GM12878 (cell line): ENCODE measurements at regions not wholly inside any gene's neighbourhood (a gene's known extent, or its start where the extent isn't known, plus 50 kb on each side); places are given as distances from the start of the nearest gene placed in this dataset.

Experiments
- ATAC-seq: fragments of 200-7000 bp; cut with Tn5 transposase; 3 replicates; pipeline ENCODE4 v1.9.1; 2020; ENCODE audit warnings: mild to moderate bottlenecking, moderate library complexity
- BruUV-seq: library from RNA; stranded (reverse); fragments of 400-500 nt; replicated peaks from 2 replicates; lab custom pipeline; 2021; lab: Mats Ljungman, UMichigan
- CTCF ChIA-PET: fragments of 300-600 bp; sonication (Branson Sonifier 250); formaldehyde crosslinking; extraction: SDS; loops from one replicate; lab custom pipeline; 2021; ENCODE audit warnings: inconsistent platforms; lab: Yijun Ruan, JAX
- POLR2A ChIA-PET: fragments of 350-600 bp; formaldehyde crosslinking; extraction: SDS; loops from one replicate; lab custom pipeline; 2021; ENCODE audit warnings: inconsistent platforms; lab: Charles Lee
- RAD21 ChIA-PET: fragments of 300-600 bp; sonication (Branson Sonifier 250); formaldehyde crosslinking; loops from one replicate; lab custom pipeline; 2023; ENCODE audit warnings: antibody characterized with exemption; ENCODE audit not compliant: unreplicated experiment; lab: Charles Lee
- SMC1A ChIA-PET: fragments of 300-600 bp; sonication (Branson Sonifier 250); formaldehyde crosslinking; loops from one replicate; lab custom pipeline; 2023; ENCODE audit not compliant: unreplicated experiment, uncharacterized antibody; lab: Charles Lee
- DNase-seq: peaks from one replicate; pipeline ENCODE4 v3.0.0-alpha.2; 2011; ENCODE audit warnings: low read depth, low spot score
- FAIRE-seq: peaks from 3 replicates; lab custom pipeline; 2011; peaks lifted over from hg19 to GRCh38; lab: Jason Lieb, UNC
- H2AFZ ChIP-seq: 2 replicates; pipeline ENCODE4 v1.6.0; 2011; ENCODE audit warnings: low read depth, low read length, control low read depth; ENCODE audit not compliant: control insufficient read depth
- H3K27ac ChIP-seq: 2 replicates; pipeline ENCODE4 v1.5.1; 2011; ENCODE audit warnings: control low read depth; ENCODE audit not compliant: control insufficient read depth, insufficient read depth
- H3K27me3 ChIP-seq, 2 experiments: replicated peaks in 1 of 2; 2 replicates each; pipeline versions ENCODE4 v1.6.0 to v1.6.1; 2011; ENCODE audit warnings: low read length in 1 of 2; ENCODE audit not compliant: control insufficient read depth in 2 of 2, insufficient read depth in 2 of 2
- H3K36me3 ChIP-seq, 2 experiments: 2 replicates each; pipeline ENCODE4 v1.5.1; 2011; ENCODE audit warnings: low read length in 1 of 2; ENCODE audit not compliant: control insufficient read depth in 2 of 2, insufficient read depth in 2 of 2
- H3K4me1 ChIP-seq: 2 replicates; pipeline ENCODE4 v1.6.1; 2011; ENCODE audit warnings: mild to moderate bottlenecking, low read length, moderate library complexity, mixed read lengths; ENCODE audit not compliant: control insufficient read depth, insufficient read depth
- H3K4me2 ChIP-seq: 2 replicates; pipeline ENCODE4 v1.6.0; 2011; ENCODE audit warnings: control low read depth; ENCODE audit not compliant: control insufficient read depth, insufficient read depth
- H3K4me3 ChIP-seq: fragments of 200-600 bp; sonication (generic); 2 replicates; pipeline ENCODE4 v1.5.1; 2016
- H3K79me2 ChIP-seq: 2 replicates; pipeline ENCODE4 v1.6.0; 2011; ENCODE audit warnings: low read length; ENCODE audit not compliant: control insufficient read depth, insufficient read depth
- H3K9ac ChIP-seq: 2 replicates; pipeline ENCODE4 v1.8.0; 2011; ENCODE audit warnings: low read length, control low read depth, mixed read lengths; ENCODE audit not compliant: control insufficient read depth, insufficient read depth
- H3K9me3 ChIP-seq: replicated peaks from 3 replicates; pipeline ENCODE4 v1.5.1; 2011; ENCODE audit warnings: mild to moderate bottlenecking, low read length; ENCODE audit not compliant: control insufficient read depth, insufficient read depth
- H4K20me1 ChIP-seq: 2 replicates; pipeline ENCODE4 v1.6.0; 2011; ENCODE audit not compliant: control insufficient read depth, insufficient read depth
- BHLHE40 ChIP-seq, 2 experiments: fragments of 450-650 bp in 1 of 2; IDR thresholded peaks; 2 replicates each; pipeline ENCODE4 v1.6.1; 2011 to 2017; ENCODE audit warnings: low read depth in 2 of 2, borderline replicate concordance in 1 of 2, improper control_type of control experiment in 1 of 2, low read length in 1 of 2, mild to moderate bottlenecking in 1 of 2
- BRCA1 ChIP-seq: IDR thresholded peaks from 2 replicates; pipeline ENCODE4 v1.6.1; 2011; ENCODE audit warnings: low read depth, low read length, improper control_type of control experiment
- CHD4 ChIP-seq: fragments of 200-600 bp; sonication (generic); IDR thresholded peaks from 2 replicates; pipeline ENCODE4 v1.6.1; 2016; ENCODE audit warnings: mild to moderate bottlenecking
- FOS ChIP-seq: IDR thresholded peaks from 3 replicates; pipeline ENCODE4 v1.6.1; 2011; ENCODE audit warnings: borderline replicate concordance; ENCODE audit not compliant: insufficient read length; ENCODE audit errors: extremely low read depth
- GABPA ChIP-seq: IDR thresholded peaks from 2 replicates; pipeline ENCODE4 v1.6.1; 2014; ENCODE audit warnings: antibody characterized with exemption, low read depth, mild to moderate bottlenecking, inconsistent platforms
- MEF2B ChIP-seq: fragments of 450-650 bp; IDR thresholded peaks from 2 replicates; pipeline ENCODE4 v1.6.1; 2018; ENCODE audit warnings: mild to moderate bottlenecking, moderate library complexity; ENCODE audit not compliant: partially characterized antibody, poor library complexity, severe bottlenecking
- MXI1 ChIP-seq: fragments of 150-350 bp; IDR thresholded peaks from 2 replicates; pipeline ENCODE4 v1.6.1; 2011; ENCODE audit warnings: low read depth, mild to moderate bottlenecking, inconsistent platforms, low read length, improper control_type of control experiment
- MYC ChIP-seq: IDR thresholded peaks from 2 replicates; pipeline ENCODE4 v1.6.1; 2011; ENCODE audit warnings: mild to moderate bottlenecking, low read length, moderate library complexity, inconsistent platforms; ENCODE audit not compliant: insufficient read depth, insufficient replicate concordance, insufficient read length, severe bottlenecking
- NR2C1 ChIP-seq: fragments of 450-650 bp; IDR thresholded peaks from 2 replicates; pipeline ENCODE4 v1.6.1; 2017; ENCODE audit warnings: antibody characterized with exemption, mild to moderate bottlenecking, moderate library complexity
- SMC3 ChIP-seq: IDR thresholded peaks from 2 replicates; pipeline ENCODE4 v1.6.1; 2011; ENCODE audit warnings: low read length, improper control_type of control experiment, borderline replicate concordance
- ZNF207 ChIP-seq: fragments of 450-650 bp; IDR thresholded peaks from 2 replicates; pipeline ENCODE4 v1.6.1; 2014; ENCODE audit warnings: antibody characterized with exemption, mild to moderate bottlenecking, borderline replicate concordance
- WGBS: methylation state at CpG from one replicate; pipeline ENCODE4 v1.1.6; 2016; ENCODE audit warnings: low lambda C conversion rate; ENCODE audit not compliant: insufficient replicate concordance, insufficient coverage; ENCODE audit errors: missing lambda C conversion rate; 5-methylcytosine and 5-hydroxymethylcytosine counted together
- in situ Hi-C: fragments of 300-500 bp; cut with MboI; formaldehyde crosslinking; loops from 9 replicates; pipeline ENCODE4 v1.14.3; 2018; ENCODE audit warnings: mixed read lengths
- intact Hi-C: fragments of 100-400 bp; cut with micrococcal nuclease; formaldehyde crosslinking; loops from one replicate; pipeline ENCODE4 v1.14.2; 2022; ENCODE audit not compliant: unreplicated experiment
- TF ChIP-seq, protein P1 (sequence below): fragments of 450-650 bp; IDR thresholded peaks from 2 replicates; pipeline ENCODE4 v1.6.1; 2016; ENCODE audit warnings: mild to moderate bottlenecking, moderate library complexity, borderline replicate concordance
- TF ChIP-seq, protein P2 (sequence below): fragments of 450-650 bp; IDR thresholded peaks from 2 replicates; pipeline ENCODE4 v1.6.1; 2017; ENCODE audit warnings: low read depth, mild to moderate bottlenecking, moderate library complexity
- TF ChIP-seq, protein P3 (sequence below): fragments of 450-650 bp; IDR thresholded peaks from 2 replicates; pipeline ENCODE4 v1.6.1; 2018; ENCODE audit warnings: borderline replicate concordance, mild to moderate bottlenecking; ENCODE audit not compliant: partially characterized antibody
- TF ChIP-seq, protein P4 (sequence below): fragments of 450-650 bp; IDR thresholded peaks from 2 replicates; pipeline ENCODE4 v1.6.1; 2016; ENCODE audit warnings: mild to moderate bottlenecking

DNA sequence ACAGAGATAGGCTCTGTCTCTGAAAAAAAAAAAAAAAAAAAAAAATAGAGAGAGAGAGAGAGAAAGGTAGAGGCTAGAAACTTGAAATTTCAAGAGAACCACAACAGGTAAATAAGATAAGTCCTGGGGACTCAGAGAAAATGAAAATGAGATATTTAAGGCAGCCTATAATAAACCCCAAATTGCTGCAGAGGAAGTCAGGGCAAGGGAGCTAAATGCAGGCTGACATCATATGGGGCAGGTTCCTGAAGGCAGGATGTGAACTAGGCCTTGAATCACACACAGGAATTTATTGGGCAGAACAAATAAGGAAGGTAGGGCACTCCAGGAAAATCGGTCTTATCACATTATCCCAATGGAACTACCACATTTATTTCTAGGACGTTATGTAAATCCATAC is 54.9 kb upstream of the NUDT4 start:
- BruUV-seq = no TSS peak
- Histone ChIP-seq H3K4me2 (no peak overlapping the region), H3K79me2 (no peaks in the 10 kb centered on the region), H3K9me3 (no peaks in the 10 kb centered on the region), H2AFZ (no peak overlapping the region), H3K9ac (no peak overlapping the region), H3K36me3 (no peaks in the 10 kb centered on the region), H3K4me3 (no peak overlapping the region), H3K27ac (no peak overlapping the region), H4K20me1 (no peaks in the 10 kb centered on the region), H3K4me1 (peaks cover 14% of the 10 kb centered on the region), H3K27me3 (no peaks in the 10 kb centered on the region)
- 67% methylated on average over 2 of the region's 2 CpGs for WGBS
- ATAC-seq = no peak
- SMC1A ChIA-PET = interaction anchor here (1.2 to 1.5 kb wide), 3 partner anchors 10 to 58 kb away, joined by 3 to 6 read pairs (median 4); no protein-coding TSS in a partner anchor
- no peak for FAIRE-seq
- CTCF ChIA-PET = no interaction called here
- RAD21 ChIA-PET = no interaction called here
- intact Hi-C loops (no loop called here), in situ Hi-C loops (no loop called here)
- POLR2A ChIA-PET = no interaction called here
- DNase-seq = no peak
- TF ChIP-seq, protein P1, sequence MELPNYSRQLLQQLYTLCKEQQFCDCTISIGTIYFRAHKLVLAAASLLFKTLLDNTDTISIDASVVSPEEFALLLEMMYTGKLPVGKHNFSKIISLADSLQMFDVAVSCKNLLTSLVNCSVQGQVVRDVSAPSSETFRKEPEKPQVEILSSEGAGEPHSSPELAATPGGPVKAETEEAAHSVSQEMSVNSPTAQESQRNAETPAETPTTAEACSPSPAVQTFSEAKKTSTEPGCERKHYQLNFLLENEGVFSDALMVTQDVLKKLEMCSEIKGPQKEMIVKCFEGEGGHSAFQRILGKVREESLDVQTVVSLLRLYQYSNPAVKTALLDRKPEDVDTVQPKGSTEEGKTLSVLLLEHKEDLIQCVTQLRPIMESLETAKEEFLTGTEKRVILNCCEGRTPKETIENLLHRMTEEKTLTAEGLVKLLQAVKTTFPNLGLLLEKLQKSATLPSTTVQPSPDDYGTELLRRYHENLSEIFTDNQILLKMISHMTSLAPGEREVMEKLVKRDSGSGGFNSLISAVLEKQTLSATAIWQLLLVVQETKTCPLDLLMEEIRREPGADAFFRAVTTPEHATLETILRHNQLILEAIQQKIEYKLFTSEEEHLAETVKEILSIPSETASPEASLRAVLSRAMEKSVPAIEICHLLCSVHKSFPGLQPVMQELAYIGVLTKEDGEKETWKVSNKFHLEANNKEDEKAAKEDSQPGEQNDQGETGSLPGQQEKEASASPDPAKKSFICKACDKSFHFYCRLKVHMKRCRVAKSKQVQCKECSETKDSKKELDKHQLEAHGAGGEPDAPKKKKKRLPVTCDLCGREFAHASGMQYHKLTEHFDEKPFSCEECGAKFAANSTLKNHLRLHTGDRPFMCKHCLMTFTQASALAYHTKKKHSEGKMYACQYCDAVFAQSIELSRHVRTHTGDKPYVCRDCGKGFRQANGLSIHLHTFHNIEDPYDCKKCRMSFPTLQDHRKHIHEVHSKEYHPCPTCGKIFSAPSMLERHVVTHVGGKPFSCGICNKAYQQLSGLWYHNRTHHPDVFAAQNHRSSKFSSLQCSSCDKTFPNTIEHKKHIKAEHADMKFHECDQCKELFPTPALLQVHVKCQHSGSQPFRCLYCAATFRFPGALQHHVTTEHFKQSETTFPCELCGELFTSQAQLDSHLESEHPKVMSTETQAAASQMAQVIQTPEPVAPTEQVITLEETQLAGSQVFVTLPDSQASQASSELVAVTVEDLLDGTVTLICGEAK = no peak
- TF ChIP-seq, protein P2, sequence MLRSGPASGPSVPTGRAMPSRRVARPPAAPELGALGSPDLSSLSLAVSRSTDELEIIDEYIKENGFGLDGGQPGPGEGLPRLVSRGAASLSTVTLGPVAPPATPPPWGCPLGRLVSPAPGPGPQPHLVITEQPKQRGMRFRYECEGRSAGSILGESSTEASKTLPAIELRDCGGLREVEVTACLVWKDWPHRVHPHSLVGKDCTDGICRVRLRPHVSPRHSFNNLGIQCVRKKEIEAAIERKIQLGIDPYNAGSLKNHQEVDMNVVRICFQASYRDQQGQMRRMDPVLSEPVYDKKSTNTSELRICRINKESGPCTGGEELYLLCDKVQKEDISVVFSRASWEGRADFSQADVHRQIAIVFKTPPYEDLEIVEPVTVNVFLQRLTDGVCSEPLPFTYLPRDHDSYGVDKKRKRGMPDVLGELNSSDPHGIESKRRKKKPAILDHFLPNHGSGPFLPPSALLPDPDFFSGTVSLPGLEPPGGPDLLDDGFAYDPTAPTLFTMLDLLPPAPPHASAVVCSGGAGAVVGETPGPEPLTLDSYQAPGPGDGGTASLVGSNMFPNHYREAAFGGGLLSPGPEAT = no peak
- no peak for TF ChIP-seq GABPA
- no peak for TF ChIP-seq NR2C1
- TF ChIP-seq BHLHE40 (IDR thresholded peaks at IDR 0.05; ENCODE audit: borderline replicate concordance in 1 of 2, low read depth in 2 of 2, low read length in 1 of 2) = no peak
- TF ChIP-seq, protein P3, sequence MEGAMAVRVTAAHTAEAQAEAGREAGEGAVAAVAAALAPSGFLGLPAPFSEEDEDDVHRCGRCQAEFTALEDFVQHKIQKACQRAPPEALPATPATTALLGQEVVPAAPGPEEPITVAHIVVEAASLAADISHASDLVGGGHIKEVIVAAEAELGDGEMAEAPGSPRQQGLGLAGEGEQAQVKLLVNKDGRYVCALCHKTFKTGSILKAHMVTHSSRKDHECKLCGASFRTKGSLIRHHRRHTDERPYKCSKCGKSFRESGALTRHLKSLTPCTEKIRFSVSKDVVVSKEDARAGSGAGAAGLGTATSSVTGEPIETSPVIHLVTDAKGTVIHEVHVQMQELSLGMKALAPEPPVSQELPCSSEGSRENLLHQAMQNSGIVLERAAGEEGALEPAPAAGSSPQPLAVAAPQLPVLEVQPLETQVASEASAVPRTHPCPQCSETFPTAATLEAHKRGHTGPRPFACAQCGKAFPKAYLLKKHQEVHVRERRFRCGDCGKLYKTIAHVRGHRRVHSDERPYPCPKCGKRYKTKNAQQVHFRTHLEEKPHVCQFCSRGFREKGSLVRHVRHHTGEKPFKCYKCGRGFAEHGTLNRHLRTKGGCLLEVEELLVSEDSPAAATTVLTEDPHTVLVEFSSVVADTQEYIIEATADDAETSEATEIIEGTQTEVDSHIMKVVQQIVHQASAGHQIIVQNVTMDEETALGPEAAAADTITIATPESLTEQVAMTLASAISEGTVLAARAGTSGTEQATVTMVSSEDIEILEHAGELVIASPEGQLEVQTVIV = no peak
- no peak for TF ChIP-seq MXI1
- TF ChIP-seq, protein P4, sequence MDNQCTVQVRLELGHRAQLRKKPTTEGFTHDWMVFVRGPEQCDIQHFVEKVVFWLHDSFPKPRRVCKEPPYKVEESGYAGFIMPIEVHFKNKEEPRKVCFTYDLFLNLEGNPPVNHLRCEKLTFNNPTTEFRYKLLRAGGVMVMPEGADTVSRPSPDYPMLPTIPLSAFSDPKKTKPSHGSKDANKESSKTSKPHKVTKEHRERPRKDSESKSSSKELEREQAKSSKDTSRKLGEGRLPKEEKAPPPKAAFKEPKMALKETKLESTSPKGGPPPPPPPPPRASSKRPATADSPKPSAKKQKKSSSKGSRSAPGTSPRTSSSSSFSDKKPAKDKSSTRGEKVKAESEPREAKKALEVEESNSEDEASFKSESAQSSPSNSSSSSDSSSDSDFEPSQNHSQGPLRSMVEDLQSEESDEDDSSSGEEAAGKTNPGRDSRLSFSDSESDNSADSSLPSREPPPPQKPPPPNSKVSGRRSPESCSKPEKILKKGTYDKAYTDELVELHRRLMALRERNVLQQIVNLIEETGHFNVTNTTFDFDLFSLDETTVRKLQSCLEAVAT = no peak
- no peak for TF ChIP-seq FOS
- no peak for TF ChIP-seq SMC3
- TF ChIP-seq ZNF207 = no peak
- no peak for TF ChIP-seq CHD4
- no peak for TF ChIP-seq BRCA1
- no peak for TF ChIP-seq MYC
- TF ChIP-seq MEF2B = no peak
